Glutamatergic neuron (in vitro differentiated cells): ENCODE measurements at regions not wholly inside any gene's neighbourhood (a gene's known extent, or its start where the extent isn't known, plus 50 kb on each side); places are given as distances from the start of the nearest gene placed in this dataset.

Source experiments
- DNase-seq: peaks from one replicate; pipeline ENCODE4 v3.0.0; 2022
- H3K27ac Mint-ChIP-seq: one replicate; pipeline ENCODE4 v1.8.0; 2020; ENCODE audit warnings: mild to moderate bottlenecking, mixed read lengths, inconsistent platforms; ENCODE audit not compliant: unreplicated experiment
- H3K27me3 Mint-ChIP-seq: one replicate; pipeline ENCODE4 v1.8.0; 2020; ENCODE audit warnings: mild to moderate bottlenecking, moderate library complexity, mixed read lengths, inconsistent platforms; ENCODE audit not compliant: unreplicated experiment
- H3K36me3 Mint-ChIP-seq: one replicate; pipeline ENCODE4 v1.8.0; 2020; ENCODE audit warnings: mild to moderate bottlenecking, mixed read lengths, inconsistent platforms; ENCODE audit not compliant: unreplicated experiment
- H3K4me1 Mint-ChIP-seq: one replicate; pipeline ENCODE4 v1.8.0; 2020; ENCODE audit warnings: mild to moderate bottlenecking, low read depth, mixed read lengths, inconsistent platforms; ENCODE audit not compliant: unreplicated experiment
- H3K4me3 Mint-ChIP-seq: one replicate; pipeline ENCODE4 v1.8.0; 2020; ENCODE audit warnings: mild to moderate bottlenecking, mixed read lengths, inconsistent platforms; ENCODE audit not compliant: unreplicated experiment
- H3K9me3 Mint-ChIP-seq: one replicate; pipeline ENCODE4 v1.8.0; 2020; ENCODE audit warnings: mild to moderate bottlenecking, moderate library complexity, mixed read lengths, inconsistent platforms; ENCODE audit not compliant: unreplicated experiment
- CTCF ChIP-seq: fragments of 200-600 bp; sonication (generic); IDR thresholded peaks from one replicate; pipeline ENCODE4 v1.5.0; 2021; ENCODE audit not compliant: partially characterized antibody, unreplicated experiment

- peaks cover 5% of the 10 kb centered on the region for H3K9me3 Mint-ChIP-seq
- H3K36me3 Mint-ChIP-seq: no peaks in the 10 kb centered on the region
- H3K4me1 Mint-ChIP-seq: peaks cover 15% of the 10 kb centered on the region
- peaks cover 5% of the 10 kb centered on the region for H3K27me3 Mint-ChIP-seq
- no peak for TF ChIP-seq CTCF
- DNase-seq: peak; percentile 8
- H3K4me3 Mint-ChIP-seq: no peak overlapping the region
- no peak overlapping the region for H3K27ac Mint-ChIP-seq
Observed at GRCh38 chr17:77808686-77809425, 149.6 kb upstream of the TNRC6C start.

GRCh38 chr17:77809814-77810213, 148.7 kb upstream of the TNRC6C start:
- DNase-seq: no peak
- Mint-ChIP-seq H3K4me3 (no peak overlapping the region), H3K4me1 (peaks cover 9% of the 10 kb centered on the region), H3K9me3 (peaks cover 2% of the 10 kb centered on the region), H3K27me3 (no peaks in the 10 kb centered on the region), H3K27ac (no peak overlapping the region), H3K36me3 (no peaks in the 10 kb centered on the region)
- TF ChIP-seq CTCF: no peak

GRCh38 chr17:77810536-77810935, 148.0 kb upstream of the TNRC6C start:
- Mint-ChIP-seq H3K4me3 (no peak overlapping the region), H3K27ac (no peak overlapping the region), H3K27me3 (no peaks in the 10 kb centered on the region), H3K9me3 (peaks cover 2% of the 10 kb centered on the region), H3K36me3 (no peaks in the 10 kb centered on the region), H3K4me1 (peaks cover 7% of the 10 kb centered on the region)
- DNase-seq: peak; percentile 2
- no peak for TF ChIP-seq CTCF

DNA sequence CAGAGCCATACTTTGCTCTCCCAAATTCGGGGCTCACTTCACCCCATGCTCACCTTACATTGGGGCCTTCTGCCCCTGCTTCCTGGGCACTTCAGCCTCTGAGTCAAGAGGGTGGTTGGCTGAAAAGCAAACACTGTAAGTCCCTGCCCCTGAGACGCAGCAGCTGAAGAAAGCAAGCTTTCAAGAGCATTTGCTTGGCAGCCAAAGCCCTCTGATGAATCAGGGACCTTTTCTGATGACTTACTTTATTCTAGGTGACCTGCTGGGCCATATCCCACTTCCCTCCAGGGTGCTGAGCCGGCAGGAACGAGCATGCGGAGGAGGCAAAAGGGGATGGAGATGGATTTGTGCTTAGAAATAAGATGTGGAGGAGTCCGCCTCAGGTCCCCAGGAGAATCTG, 147.0 kb upstream of the TNRC6C start:
- Mint-ChIP-seq H3K36me3 (no peaks in the 10 kb centered on the region), H3K9me3 (peaks cover 2% of the 10 kb centered on the region)

More for the DNA sequence above, 147.0 kb upstream of the TNRC6C start:
- Mint-ChIP-seq H3K27me3 (no peaks in the 10 kb centered on the region), H3K27ac (no peak overlapping the region), H3K4me3 (no peak overlapping the region), H3K4me1 (peaks cover 7% of the 10 kb centered on the region)
- peak; percentile 3 for DNase-seq
- TF ChIP-seq CTCF: no peak
